IPS-18a (cell line): ENCODE measurements at regions not wholly inside any gene's neighbourhood (a gene's known extent, or its start where the extent isn't known, plus 50 kb on each side); places are given as distances from the start of the nearest gene placed in this dataset.

ENCODE experiments used
- H3K27ac ChIP-seq: one replicate; pipeline ENCODE4 v1.5.1; 2013; ENCODE audit warnings: low read length
- H3K27me3 ChIP-seq: one replicate; pipeline ENCODE4 v1.6.1; 2013; ENCODE audit warnings: mild to moderate bottlenecking, low read length; ENCODE audit not compliant: control insufficient read depth, insufficient read depth
- H3K36me3 ChIP-seq: one replicate; pipeline ENCODE4 v1.6.1; 2013; ENCODE audit warnings: low read depth, low read length; ENCODE audit not compliant: control insufficient read depth
- H3K4me1 ChIP-seq: one replicate; pipeline ENCODE4 v1.6.1; 2013; ENCODE audit warnings: low read depth, low read length; ENCODE audit not compliant: control insufficient read depth
- H3K4me3 ChIP-seq: one replicate; pipeline ENCODE4 v1.5.1; 2013; ENCODE audit warnings: low read length
- H3K9ac ChIP-seq: one replicate; pipeline ENCODE4 v1.6.1; 2013; ENCODE audit warnings: mild to moderate bottlenecking, low read length, moderate library complexity
- H3K9me3 ChIP-seq: one replicate; pipeline ENCODE4 v1.6.1; 2013; ENCODE audit warnings: low read depth, low read length; ENCODE audit not compliant: control insufficient read depth

- no peaks in the 10 kb centered on the region for H3K27me3 ChIP-seq
- H3K4me3 ChIP-seq: no peak overlapping the region
- H3K36me3 ChIP-seq: no peaks in the 10 kb centered on the region
- H3K27ac ChIP-seq: no peak overlapping the region
- no peaks in the 10 kb centered on the region for H3K9me3 ChIP-seq
- H3K9ac ChIP-seq: no peak overlapping the region
- no peaks in the 10 kb centered on the region for H3K4me1 ChIP-seq
These were observed 140.7 kb upstream of the PWP1 start for GRCh38 chr12:107544937-107545336.

- H3K27ac ChIP-seq: no peak overlapping the region
- H3K4me1 ChIP-seq: no peaks in the 10 kb centered on the region
- no peaks in the 10 kb centered on the region for H3K36me3 ChIP-seq
- H3K9ac ChIP-seq: no peak overlapping the region
- no peak overlapping the region for H3K4me3 ChIP-seq
- no peaks in the 10 kb centered on the region for H3K9me3 ChIP-seq
- H3K27me3 ChIP-seq: no peaks in the 10 kb centered on the region
These were observed 139.8 kb upstream of the PWP1 start for GRCh38 chr12:107545737-107546353.

- no peak overlapping the region for H3K27ac ChIP-seq
- H3K9ac ChIP-seq: no peak overlapping the region
These were observed 138.2 kb upstream of the PWP1 start for GRCh38 chr12:107547389-107547788.

DNA sequence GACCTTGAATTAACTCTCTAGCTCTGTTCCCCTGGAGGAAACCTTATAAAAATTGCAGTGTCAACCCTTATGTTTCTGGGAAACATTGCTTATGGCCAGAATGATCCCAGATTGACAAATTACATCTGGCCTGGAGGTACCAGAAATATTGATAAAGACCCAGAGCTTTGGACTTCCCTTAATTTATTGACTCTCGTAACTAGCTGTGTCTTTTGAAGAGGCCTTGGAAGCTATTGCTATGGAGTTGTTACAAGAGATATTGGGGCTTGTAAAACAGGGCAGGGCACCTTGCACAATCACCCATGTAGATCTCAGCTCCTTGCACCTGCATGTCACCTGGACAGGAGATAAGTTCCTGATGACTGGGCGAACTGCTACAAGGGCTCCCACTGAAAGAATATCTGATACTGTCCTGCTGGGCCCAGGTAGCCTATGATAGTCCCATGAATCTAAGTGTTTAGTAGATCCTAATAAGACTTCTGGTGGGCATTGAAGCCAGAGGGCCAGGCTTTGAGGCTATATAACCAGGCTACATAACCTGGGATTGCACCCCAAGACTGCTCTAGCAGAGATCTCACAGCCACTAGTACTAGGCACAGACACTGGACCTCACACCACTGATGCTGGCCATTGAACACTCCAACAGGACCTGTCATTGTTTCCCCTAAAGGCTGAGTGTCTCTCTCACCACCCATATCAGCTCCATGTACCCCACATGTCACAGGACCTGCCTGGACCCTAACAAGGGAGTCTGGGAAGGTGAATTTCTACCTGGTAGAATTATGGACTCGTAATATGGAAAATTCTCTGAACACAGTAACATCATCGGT, 135.7 kb upstream of the PWP1 start:
- Histone ChIP-seq H3K27ac (no peak overlapping the region), H3K4me3 (no peak overlapping the region), H3K9ac (no peak overlapping the region), H3K9me3 (no peaks in the 10 kb centered on the region), H3K27me3 (no peaks in the 10 kb centered on the region), H3K36me3 (no peaks in the 10 kb centered on the region), H3K4me1 (no peaks in the 10 kb centered on the region)

More at GRCh38 chr12:107547389-107547788, 138.2 kb upstream of the PWP1 start:
- H3K4me1 ChIP-seq: no peaks in the 10 kb centered on the region
- no peaks in the 10 kb centered on the region for H3K27me3 ChIP-seq
- H3K9me3 ChIP-seq: no peaks in the 10 kb centered on the region
- H3K4me3 ChIP-seq: no peak overlapping the region
- no peaks in the 10 kb centered on the region for H3K36me3 ChIP-seq

DNA sequence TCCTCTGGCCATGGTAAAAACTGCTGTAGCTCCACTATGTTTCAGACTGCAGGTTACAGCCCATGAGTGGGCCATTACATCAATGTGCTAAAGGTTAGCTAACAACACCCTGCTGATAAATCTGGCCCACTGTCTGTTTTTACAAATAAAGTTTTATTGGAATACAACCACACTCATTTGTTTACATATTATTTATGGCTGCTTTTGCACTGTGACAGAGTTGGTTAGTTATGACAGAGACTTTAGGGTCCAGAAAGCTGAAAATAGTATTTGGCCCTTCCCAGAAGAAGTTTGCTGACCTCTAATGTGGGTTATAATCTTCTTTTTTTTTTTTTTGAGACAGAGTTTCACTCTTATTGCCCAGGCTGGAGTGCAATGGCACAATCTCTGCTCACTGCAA, 134.2 kb upstream of the PWP1 start:
- Histone ChIP-seq H3K27ac (no peak overlapping the region), H3K27me3 (no peaks in the 10 kb centered on the region), H3K36me3 (no peaks in the 10 kb centered on the region), H3K9me3 (no peaks in the 10 kb centered on the region), H3K4me1 (no peaks in the 10 kb centered on the region), H3K4me3 (no peak overlapping the region), H3K9ac (no peak overlapping the region)

- no peaks in the 10 kb centered on the region for H3K9me3 ChIP-seq
- H3K9ac ChIP-seq: no peak overlapping the region
- no peaks in the 10 kb centered on the region for H3K27me3 ChIP-seq
- no peak overlapping the region for H3K27ac ChIP-seq
- no peak overlapping the region for H3K4me3 ChIP-seq
- no peaks in the 10 kb centered on the region for H3K36me3 ChIP-seq
- H3K4me1 ChIP-seq: no peaks in the 10 kb centered on the region
These were observed 133.3 kb upstream of the PWP1 start for GRCh38 chr12:107552263-107552662.

GRCh38 chr12:107553211-107553765, 132.3 kb upstream of the PWP1 start:
- Histone ChIP-seq H3K27ac (no peak overlapping the region), H3K9ac (no peak overlapping the region), H3K27me3 (no peaks in the 10 kb centered on the region), H3K4me3 (no peak overlapping the region), H3K9me3 (no peaks in the 10 kb centered on the region), H3K36me3 (no peaks in the 10 kb centered on the region), H3K4me1 (no peaks in the 10 kb centered on the region)

DNA sequence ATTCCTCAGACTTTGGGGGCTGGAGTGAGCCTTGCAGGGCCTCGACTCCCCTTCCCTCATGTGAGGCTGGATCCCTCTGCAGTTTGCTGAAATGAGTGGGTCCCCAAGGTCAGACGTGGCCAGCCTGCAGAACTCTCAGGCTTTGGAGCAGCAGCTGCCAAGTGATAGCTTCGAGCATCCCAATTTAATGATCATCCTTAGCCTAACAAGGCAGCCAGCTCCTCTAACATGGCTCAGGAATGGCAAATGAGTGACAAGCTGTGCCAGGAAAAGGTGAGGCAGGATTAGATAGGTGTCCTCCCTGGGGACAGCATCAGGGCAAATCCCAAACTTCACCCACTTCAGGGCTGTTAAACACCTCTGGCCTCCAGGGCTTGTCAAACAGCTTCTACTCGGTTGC, 130.7 kb upstream of the PWP1 start:
- no peaks in the 10 kb centered on the region for H3K27me3 ChIP-seq
- H3K9ac ChIP-seq: no peak overlapping the region
- H3K4me1 ChIP-seq: peaks cover under 1% of the 10 kb centered on the region
- no peaks in the 10 kb centered on the region for H3K36me3 ChIP-seq
- no peak overlapping the region for H3K27ac ChIP-seq
- no peaks in the 10 kb centered on the region for H3K9me3 ChIP-seq
- H3K4me3 ChIP-seq: no peak overlapping the region

DNA sequence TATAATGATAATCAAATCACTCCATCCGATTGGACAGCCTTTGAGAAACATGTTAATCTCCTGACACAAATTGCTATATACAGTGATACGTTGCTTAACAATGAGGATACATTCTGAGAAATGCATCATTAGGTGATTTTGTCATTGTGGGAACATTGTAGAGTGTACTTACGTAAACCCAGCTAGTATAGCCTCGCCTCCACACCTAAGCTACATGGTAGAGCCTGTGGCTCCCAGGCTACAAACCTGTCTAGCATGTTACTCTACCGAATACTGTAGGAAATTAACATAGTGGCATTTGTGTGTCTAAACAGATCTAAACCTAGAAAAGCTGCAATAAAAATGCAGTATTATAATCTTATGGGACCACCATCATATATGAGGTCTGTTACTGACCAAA, 128.6 kb upstream of the PWP1 start:
- peaks cover 7% of the 10 kb centered on the region for H3K4me1 ChIP-seq
- H3K27ac ChIP-seq: no peak overlapping the region
- no peak overlapping the region for H3K4me3 ChIP-seq
- no peaks in the 10 kb centered on the region for H3K9me3 ChIP-seq
- no peak overlapping the region for H3K9ac ChIP-seq
- H3K36me3 ChIP-seq: no peaks in the 10 kb centered on the region
- no peaks in the 10 kb centered on the region for H3K27me3 ChIP-seq

DNA sequence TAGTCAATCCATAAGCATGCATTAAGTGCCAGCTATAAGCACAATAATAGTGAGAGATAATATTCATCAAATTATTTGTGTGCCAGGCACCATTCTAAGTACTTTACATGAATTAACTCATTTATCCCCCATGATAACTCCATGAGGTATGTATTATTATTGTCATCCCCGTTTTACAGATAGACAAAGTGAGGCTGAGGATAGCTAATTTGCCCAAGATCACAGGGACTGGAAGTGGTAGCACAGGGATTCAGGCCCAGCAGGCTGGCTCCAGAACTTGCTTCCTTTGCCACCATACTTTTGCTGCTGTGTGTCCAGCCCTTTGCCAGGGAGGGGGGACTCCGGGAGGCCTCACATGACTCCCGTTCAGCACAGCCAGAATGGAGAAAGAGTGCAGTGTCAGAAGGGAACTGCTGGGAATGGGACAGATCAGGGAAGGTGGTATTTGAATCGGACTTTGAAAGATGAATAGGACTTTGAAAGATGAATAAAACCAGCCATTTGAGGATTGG, 128.0 kb upstream of the PWP1 start:
- Histone ChIP-seq H3K9ac (no peak overlapping the region), H3K4me3 (no peak overlapping the region), H3K4me1 (peaks cover 7% of the 10 kb centered on the region), H3K36me3 (no peaks in the 10 kb centered on the region), H3K27ac (no peak overlapping the region), H3K27me3 (no peaks in the 10 kb centered on the region), H3K9me3 (no peaks in the 10 kb centered on the region)

DNA sequence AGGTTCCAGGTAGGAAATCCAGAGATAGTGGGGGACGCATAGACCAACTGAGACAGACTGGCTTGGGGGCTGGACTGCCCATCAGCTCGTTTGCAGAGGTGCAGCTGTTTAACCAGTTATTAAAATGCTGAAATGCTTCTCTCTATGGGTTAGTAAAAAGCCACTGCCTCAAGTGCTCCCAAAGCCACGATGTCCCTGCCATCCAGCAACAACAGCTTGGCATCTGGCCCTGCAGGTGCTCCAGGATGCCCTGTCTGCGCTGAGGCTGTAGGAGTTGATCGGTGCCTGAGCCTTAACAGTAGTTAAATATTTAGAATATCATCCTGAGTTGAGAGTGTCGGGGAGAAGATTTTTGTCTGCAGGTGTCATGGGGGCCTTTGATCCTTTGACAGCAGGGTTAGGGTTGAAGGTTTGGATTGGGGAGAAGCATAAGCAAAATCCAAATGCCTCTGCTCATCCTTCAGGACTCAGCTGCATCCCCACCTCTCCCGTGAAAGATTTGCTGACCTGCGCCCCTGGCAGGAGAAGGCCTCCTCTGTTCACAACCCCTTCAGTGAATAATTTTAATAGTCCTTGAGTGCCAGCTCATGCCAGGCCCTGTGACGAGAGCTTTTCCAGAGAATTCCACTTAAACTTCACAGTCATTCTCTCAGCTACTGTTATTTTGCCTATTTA, 127.3 kb upstream of the PWP1 start:
- no peaks in the 10 kb centered on the region for H3K27me3 ChIP-seq
- no peaks in the 10 kb centered on the region for H3K9me3 ChIP-seq
- H3K4me1 ChIP-seq: peaks cover 7% of the 10 kb centered on the region
- H3K9ac ChIP-seq: no peak overlapping the region
- H3K4me3 ChIP-seq: no peak overlapping the region
- no peaks in the 10 kb centered on the region for H3K36me3 ChIP-seq
- no peak overlapping the region for H3K27ac ChIP-seq
